Upper lobe of right lung (tissue), 1 donor: ENCODE measurements at regions not wholly inside any gene's neighbourhood (a gene's known extent, or its start where the extent isn't known, plus 50 kb on each side); places are given as distances from the start of the nearest gene placed in this dataset.

ENCODE experiments used
- ATAC-seq: fragments of 200-7000 bp; cut with Tn5 transposase; one replicate; pipeline ENCODE4 v1.9.1; 2020; ENCODE audit warnings: mild to moderate bottlenecking, moderate library complexity
- DNase-seq: peaks from one replicate; pipeline ENCODE4 v3.0.0-alpha.2; 2020
- H3K27ac ChIP-seq: fragments of 200-600 bp; one replicate; pipeline ENCODE4 v1.8.0; 2022
- H3K27me3 ChIP-seq: fragments of 200-600 bp; one replicate; pipeline ENCODE4 v1.8.0; 2022; ENCODE audit warnings: mild to moderate bottlenecking
- H3K36me3 ChIP-seq: fragments of 200-600 bp; one replicate; pipeline ENCODE4 v1.8.0; 2022
- H3K4me1 ChIP-seq: fragments of 200-600 bp; one replicate; pipeline ENCODE4 v1.8.0; 2022
- H3K4me3 ChIP-seq: fragments of 200-600 bp; one replicate; pipeline ENCODE4 v1.8.0; 2022; ENCODE audit warnings: mild to moderate bottlenecking
- H3K9me3 ChIP-seq: fragments of 200-600 bp; one replicate; pipeline ENCODE4 v1.8.0; 2022
- intact Hi-C: fragments of 100-400 bp; cut with DNase I; formaldehyde crosslinking; loops from one replicate; pipeline ENCODE4 v1.11.0; 2022
- TF ChIP-seq, protein P1 (sequence below): fragments of 200-600 bp; IDR thresholded peaks from one replicate; pipeline ENCODE4 v1.8.0; 2022; ENCODE audit warnings: antibody characterized with exemption
- donor health status: DM: no; HTN: yes; CAD: no; lungs with severe emphysema.

DNA sequence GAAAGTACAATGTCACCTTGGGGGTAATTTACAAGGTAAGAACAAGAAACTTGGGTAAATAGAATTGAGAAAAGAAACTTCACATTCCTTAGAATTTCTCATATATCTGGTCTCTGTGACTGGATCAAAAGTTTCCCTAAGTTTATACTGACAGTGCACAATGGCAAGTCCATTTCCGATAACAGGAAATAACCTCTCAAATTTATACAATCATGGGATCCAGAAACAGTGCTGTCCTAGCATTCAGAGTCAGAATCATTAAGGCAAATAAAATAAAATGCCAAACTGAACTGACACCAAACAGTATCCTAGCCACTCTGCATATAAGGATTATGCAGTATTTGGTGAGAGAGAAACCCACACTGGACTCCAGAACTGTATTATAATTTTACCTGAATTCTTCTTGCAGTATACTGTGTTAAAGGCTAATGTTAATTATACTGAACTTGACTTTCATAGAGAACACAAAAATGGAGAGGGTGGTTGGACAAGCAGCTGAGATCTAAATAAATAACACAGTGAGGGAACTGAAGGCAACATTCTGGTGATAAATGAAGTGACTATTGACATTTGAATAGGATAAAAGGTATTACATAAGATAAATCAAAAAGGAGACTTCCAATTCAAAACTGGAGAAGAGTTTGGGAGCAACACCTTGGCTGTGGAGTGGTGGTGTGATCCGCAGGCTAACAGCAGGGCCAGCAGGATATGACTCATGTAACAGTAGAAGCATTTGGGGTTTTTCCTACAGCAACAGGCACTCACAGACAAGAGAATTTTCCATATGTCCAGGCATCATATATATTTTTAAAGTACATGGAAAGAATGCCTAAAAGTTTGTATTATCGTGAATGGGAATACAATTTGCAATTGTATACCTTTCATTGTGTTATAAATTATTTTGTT lies 932.5 kb upstream of the MIR17HG start:
- intact Hi-C loops: no loop called here
- Histone ChIP-seq H3K27ac (no peak overlapping the region), H3K27me3 (no peaks in the 10 kb centered on the region), H3K36me3 (no peaks in the 10 kb centered on the region), H3K4me1 (no peaks in the 10 kb centered on the region), H3K4me3 (no peak overlapping the region), H3K9me3 (no peaks in the 10 kb centered on the region)
- no peak for ATAC-seq
- no peak for DNase-seq
- TF ChIP-seq, protein P1, sequence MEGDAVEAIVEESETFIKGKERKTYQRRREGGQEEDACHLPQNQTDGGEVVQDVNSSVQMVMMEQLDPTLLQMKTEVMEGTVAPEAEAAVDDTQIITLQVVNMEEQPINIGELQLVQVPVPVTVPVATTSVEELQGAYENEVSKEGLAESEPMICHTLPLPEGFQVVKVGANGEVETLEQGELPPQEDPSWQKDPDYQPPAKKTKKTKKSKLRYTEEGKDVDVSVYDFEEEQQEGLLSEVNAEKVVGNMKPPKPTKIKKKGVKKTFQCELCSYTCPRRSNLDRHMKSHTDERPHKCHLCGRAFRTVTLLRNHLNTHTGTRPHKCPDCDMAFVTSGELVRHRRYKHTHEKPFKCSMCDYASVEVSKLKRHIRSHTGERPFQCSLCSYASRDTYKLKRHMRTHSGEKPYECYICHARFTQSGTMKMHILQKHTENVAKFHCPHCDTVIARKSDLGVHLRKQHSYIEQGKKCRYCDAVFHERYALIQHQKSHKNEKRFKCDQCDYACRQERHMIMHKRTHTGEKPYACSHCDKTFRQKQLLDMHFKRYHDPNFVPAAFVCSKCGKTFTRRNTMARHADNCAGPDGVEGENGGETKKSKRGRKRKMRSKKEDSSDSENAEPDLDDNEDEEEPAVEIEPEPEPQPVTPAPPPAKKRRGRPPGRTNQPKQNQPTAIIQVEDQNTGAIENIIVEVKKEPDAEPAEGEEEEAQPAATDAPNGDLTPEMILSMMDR: no peak

DNA sequence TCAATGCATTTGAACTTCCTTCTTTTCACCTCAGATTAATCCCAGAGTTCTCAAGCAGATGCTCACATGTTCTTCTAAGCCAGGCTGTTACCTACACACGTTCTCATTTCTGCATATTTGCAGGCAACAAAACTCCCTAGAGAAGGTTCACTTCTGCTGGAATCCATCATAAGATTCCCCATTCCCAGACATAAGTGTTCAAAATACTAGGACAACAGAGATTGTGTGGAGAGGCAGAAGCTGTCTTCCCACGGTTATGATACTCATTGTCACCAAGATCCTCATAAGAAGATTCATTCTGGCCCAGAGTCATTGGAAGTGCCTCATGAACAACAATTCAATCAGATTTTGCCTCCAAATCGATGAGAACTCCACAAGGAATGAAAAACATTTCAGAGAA lies 931.6 kb upstream of the MIR17HG start:
- H3K4me3 ChIP-seq: no peak overlapping the region

GRCh38 chr13:90416519-90416918 lies 931.0 kb upstream of the MIR17HG start:
- Histone ChIP-seq H3K9me3 (no peaks in the 10 kb centered on the region), H3K4me1 (no peaks in the 10 kb centered on the region), H3K27me3 (no peaks in the 10 kb centered on the region), H3K4me3 (no peak overlapping the region), H3K27ac (no peak overlapping the region), H3K36me3 (no peaks in the 10 kb centered on the region)
- no peak for DNase-seq
- intact Hi-C loops: no loop called here
- ATAC-seq: peak; percentile 28
- TF ChIP-seq, protein P1: no peak

More for the DNA sequence above, 931.6 kb upstream of the MIR17HG start:
- DNase-seq: no peak
- Histone ChIP-seq H3K9me3 (no peaks in the 10 kb centered on the region), H3K27me3 (no peaks in the 10 kb centered on the region), H3K4me1 (no peaks in the 10 kb centered on the region), H3K36me3 (no peaks in the 10 kb centered on the region), H3K27ac (no peak overlapping the region)
- no peak for ATAC-seq
- intact Hi-C loops: no loop called here
- TF ChIP-seq, protein P1: no peak

DNA sequence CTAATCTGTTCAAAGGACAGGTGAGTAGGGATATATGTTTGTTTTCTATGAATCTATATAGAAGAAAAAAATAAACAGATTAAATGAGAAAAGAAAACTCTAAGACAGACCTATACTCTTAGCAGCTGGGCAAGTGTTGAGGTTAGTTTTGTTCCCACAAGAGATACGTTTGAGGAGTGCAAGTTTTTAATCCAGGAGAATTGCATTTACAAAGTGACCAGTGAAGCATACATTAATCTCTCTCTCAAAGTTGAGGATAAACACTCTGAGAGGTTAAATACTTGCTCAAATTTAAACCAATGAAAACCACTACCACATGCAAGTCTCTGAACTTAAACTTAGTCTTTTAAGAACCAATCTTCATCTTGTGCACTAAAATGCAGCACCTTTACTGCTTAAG lies 930.5 kb upstream of the MIR17HG start:
- Histone ChIP-seq H3K27ac (no peak overlapping the region), H3K4me3 (no peak overlapping the region), H3K9me3 (no peaks in the 10 kb centered on the region), H3K36me3 (no peaks in the 10 kb centered on the region), H3K4me1 (no peaks in the 10 kb centered on the region), H3K27me3 (no peaks in the 10 kb centered on the region)
- ATAC-seq: no peak
- intact Hi-C loops: no loop called here
- TF ChIP-seq, protein P1: no peak
- no peak for DNase-seq

- Histone ChIP-seq H3K36me3 (no peaks in the 10 kb centered on the region), H3K4me1 (no peaks in the 10 kb centered on the region), H3K9me3 (no peaks in the 10 kb centered on the region), H3K4me3 (no peak overlapping the region), H3K27me3 (no peaks in the 10 kb centered on the region), H3K27ac (no peak overlapping the region)
- TF ChIP-seq, protein P1: no peak
- intact Hi-C loops: no loop called here
- no peak for ATAC-seq
- DNase-seq: no peak
Observed at GRCh38 chr13:90420683-90421082, 926.8 kb upstream of the MIR17HG start.
